ENCODE measurements at regions not wholly inside any gene's neighbourhood (a gene's known extent, or its start where the extent isn't known, plus 50 kb on each side); places are given as distances from the start of the nearest gene placed in this dataset.

- no peaks in the 10 kb centered on the region for H3K27me3 Mint-ChIP-seq
- Histone ChIP-seq H3K27me3 (ENCODE audit: insufficient read depth, low read length, poor library complexity, severe bottlenecking) (no peaks in the 10 kb centered on the region), H3K36me3 (ENCODE audit: insufficient read depth, low read length) (no peaks in the 10 kb centered on the region), H3K4me1 (ENCODE audit: insufficient read depth, low read length) (no peaks in the 10 kb centered on the region), H3K4me3 (ENCODE audit: low read length) (no peak overlapping the region), H3K27ac (ENCODE audit: low read depth, low read length) (no peak overlapping the region), H3K9me3 (ENCODE audit: low read length) (no peaks in the 10 kb centered on the region)
- ChIA-PET POLR2A (no interaction called here), CTCF (no interaction called here)
- no peaks in the 10 kb centered on the region for H3K36me3 Mint-ChIP-seq
- H3K9me3 Mint-ChIP-seq: peaks cover 23 to 52% (median 30%) of the 10 kb centered on the region in 5 donors
- H3K27ac Mint-ChIP-seq: no peak overlapping the region
- H3K4me1 Mint-ChIP-seq: no peaks in the 10 kb centered on the region
- no peak overlapping the region for H3K4me3 Mint-ChIP-seq
- DNase-seq: no peak
Measured at GRCh38 chr2:78506301-78506700, 519.2 kb upstream of the REG3G start.

DNA sequence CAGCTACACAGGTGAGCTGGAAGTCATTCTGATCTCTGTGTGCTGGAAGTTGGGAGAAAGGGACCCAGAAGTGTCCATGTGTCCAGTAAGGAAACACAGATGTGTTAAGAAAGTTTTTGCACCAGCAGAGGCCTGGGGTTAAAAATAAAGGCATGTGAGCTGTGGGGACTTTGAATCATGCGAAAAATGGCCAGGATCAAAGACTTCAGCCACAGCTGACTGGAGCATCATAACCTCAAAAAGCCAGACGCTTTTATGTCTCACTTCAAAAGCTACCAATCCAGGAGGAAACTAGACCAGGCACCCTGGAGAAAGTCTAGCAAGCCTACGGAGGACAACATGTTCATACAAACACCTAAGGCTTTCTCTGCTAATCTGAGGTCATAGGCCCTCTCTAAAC, 503.6 kb upstream of the REG3G start:
- Histone ChIP-seq H3K4me1 (ENCODE audit: insufficient read depth, low read length) (no peaks in the 10 kb centered on the region), H3K36me3 (ENCODE audit: insufficient read depth, low read length) (no peaks in the 10 kb centered on the region), H3K4me3 (ENCODE audit: low read length) (no peak overlapping the region), H3K27ac (ENCODE audit: low read depth, low read length) (no peak overlapping the region), H3K9me3 (ENCODE audit: low read length) (no peaks in the 10 kb centered on the region), H3K27me3 (ENCODE audit: insufficient read depth, low read length, poor library complexity, severe bottlenecking) (no peaks in the 10 kb centered on the region)
- no peak overlapping the region for H3K4me3 Mint-ChIP-seq
- DNase-seq: no peak
- no peaks in the 10 kb centered on the region for H3K4me1 Mint-ChIP-seq
- POLR2A ChIA-PET: no interaction called here
- H3K27ac Mint-ChIP-seq: no peak overlapping the region
- CTCF ChIA-PET: no interaction called here
- H3K9me3 Mint-ChIP-seq: peaks cover 13 to 37% (median 20%) of the 10 kb centered on the region in 5 donors
- H3K27me3 Mint-ChIP-seq: no peaks in the 10 kb centered on the region
- H3K36me3 Mint-ChIP-seq: no peaks in the 10 kb centered on the region

- Mint-ChIP-seq H3K9me3 (peaks cover 4 to 16% (median 13%) of the 10 kb centered on the region in 5 donors), H3K27me3 (peaks cover 0 to 1% of the 10 kb centered on the region in 2 donors), H3K4me3 (no peak overlapping the region), H3K36me3 (no peaks in the 10 kb centered on the region), H3K27ac (no peak overlapping the region), H3K4me1 (no peaks in the 10 kb centered on the region)
- no peak for DNase-seq
- H3K4me1 ChIP-seq (ENCODE audit: insufficient read depth, low read length): no peaks in the 10 kb centered on the region
- ChIA-PET POLR2A (no interaction called here), CTCF (interaction anchor here (1.5 kb wide), 1 partner anchor 10 kb away, joined by 3 read pairs; no protein-coding TSS in a partner anchor)
- no peaks in the 10 kb centered on the region for H3K9me3 ChIP-seq (ENCODE audit: low read length)
- H3K27me3 ChIP-seq (ENCODE audit: insufficient read depth, low read length, poor library complexity, severe bottlenecking): no peaks in the 10 kb centered on the region
- H3K36me3 ChIP-seq (ENCODE audit: insufficient read depth, low read length): no peaks in the 10 kb centered on the region
- H3K27ac ChIP-seq (ENCODE audit: low read depth, low read length): no peak overlapping the region
- no peak overlapping the region for H3K4me3 ChIP-seq (ENCODE audit: low read length)
Measured at GRCh38 chr2:78532762-78533379, 492.6 kb upstream of the REG3G start.

- Histone ChIP-seq H3K27me3 (ENCODE audit: insufficient read depth, low read length, poor library complexity, severe bottlenecking) (no peaks in the 10 kb centered on the region), H3K36me3 (ENCODE audit: insufficient read depth, low read length) (no peaks in the 10 kb centered on the region), H3K4me1 (ENCODE audit: insufficient read depth, low read length) (no peaks in the 10 kb centered on the region), H3K9me3 (ENCODE audit: low read length) (no peaks in the 10 kb centered on the region), H3K27ac (ENCODE audit: low read depth, low read length) (no peak overlapping the region), H3K4me3 (ENCODE audit: low read length) (no peak overlapping the region)
- Mint-ChIP-seq H3K9me3 (peaks cover 6 to 27% (median 23%) of the 10 kb centered on the region in 5 donors), H3K27ac (no peak overlapping the region), H3K4me1 (no peaks in the 10 kb centered on the region), H3K27me3 (no peaks in the 10 kb centered on the region), H3K36me3 (no peaks in the 10 kb centered on the region), H3K4me3 (no peak overlapping the region)
- DNase-seq: no peak
- ChIA-PET POLR2A (no interaction called here), CTCF (no interaction called here)
Measured at GRCh38 chr2:78535395-78535794, 490.1 kb upstream of the REG3G start.

GRCh38 chr2:78538322-78538721, 487.2 kb upstream of the REG3G start:
- no peaks in the 10 kb centered on the region for H3K4me1 Mint-ChIP-seq
- no peak for DNase-seq
- H3K4me3 Mint-ChIP-seq: no peak overlapping the region
- ChIA-PET POLR2A (no interaction called here), CTCF (no interaction called here)
- H3K27me3 Mint-ChIP-seq: no peaks in the 10 kb centered on the region
- Histone ChIP-seq H3K4me1 (ENCODE audit: insufficient read depth, low read length) (no peaks in the 10 kb centered on the region), H3K27me3 (ENCODE audit: insufficient read depth, low read length, poor library complexity, severe bottlenecking) (no peaks in the 10 kb centered on the region), H3K9me3 (ENCODE audit: low read length) (no peaks in the 10 kb centered on the region), H3K27ac (ENCODE audit: low read depth, low read length) (no peak overlapping the region), H3K36me3 (ENCODE audit: insufficient read depth, low read length) (no peaks in the 10 kb centered on the region), H3K4me3 (ENCODE audit: low read length) (no peak overlapping the region)
- H3K9me3 Mint-ChIP-seq: peaks cover 9 to 37% (median 16%) of the 10 kb centered on the region in 5 donors
- no peaks in the 10 kb centered on the region for H3K36me3 Mint-ChIP-seq
- no peak overlapping the region for H3K27ac Mint-ChIP-seq

- H3K27me3 Mint-ChIP-seq: no peaks in the 10 kb centered on the region
Measured at GRCh38 chr2:78540255-78540654, 485.2 kb upstream of the REG3G start.

DNA sequence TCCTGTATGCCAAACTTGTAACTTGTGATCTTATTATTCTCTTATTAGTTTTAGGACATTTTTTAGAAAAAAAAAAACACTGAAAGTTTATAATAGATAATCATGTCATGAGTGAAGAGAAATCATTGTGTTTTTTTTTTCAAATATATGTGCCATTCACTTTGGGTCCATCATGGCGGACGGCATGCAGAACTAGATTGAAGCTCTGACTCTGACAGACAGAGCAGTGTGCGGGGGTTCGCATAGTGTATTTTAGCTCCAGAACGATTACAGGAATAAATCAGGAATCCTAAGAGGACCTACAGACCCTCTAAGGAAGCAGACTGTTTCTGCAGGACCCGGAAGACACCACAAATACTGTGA, 484.4 kb upstream of the REG3G start:
- peaks cover 11 to 44% (median 17%) of the 10 kb centered on the region in 5 donors for H3K9me3 Mint-ChIP-seq
- no peaks in the 10 kb centered on the region for H3K4me1 Mint-ChIP-seq
- DNase-seq: no peak
- no peak overlapping the region for H3K27ac Mint-ChIP-seq
- Histone ChIP-seq H3K4me1 (ENCODE audit: insufficient read depth, low read length) (no peaks in the 10 kb centered on the region), H3K36me3 (ENCODE audit: insufficient read depth, low read length) (no peaks in the 10 kb centered on the region), H3K4me3 (ENCODE audit: low read length) (no peak overlapping the region), H3K27me3 (ENCODE audit: insufficient read depth, low read length, poor library complexity, severe bottlenecking) (no peaks in the 10 kb centered on the region), H3K27ac (ENCODE audit: low read depth, low read length) (peak overlapping the region; percentile 32), H3K9me3 (ENCODE audit: low read length) (no peaks in the 10 kb centered on the region)
- H3K4me3 Mint-ChIP-seq: no peak overlapping the region
- ChIA-PET POLR2A (no interaction called here), CTCF (no interaction called here)
- H3K36me3 Mint-ChIP-seq: no peaks in the 10 kb centered on the region
- H3K27me3 Mint-ChIP-seq: no peaks in the 10 kb centered on the region

More at GRCh38 chr2:78540255-78540654, 485.2 kb upstream of the REG3G start:
- Histone ChIP-seq H3K4me3 (ENCODE audit: low read length) (no peak overlapping the region), H3K9me3 (ENCODE audit: low read length) (no peaks in the 10 kb centered on the region), H3K27ac (ENCODE audit: low read depth, low read length) (no peak overlapping the region), H3K36me3 (ENCODE audit: insufficient read depth, low read length) (no peaks in the 10 kb centered on the region), H3K27me3 (ENCODE audit: insufficient read depth, low read length, poor library complexity, severe bottlenecking) (no peaks in the 10 kb centered on the region), H3K4me1 (ENCODE audit: insufficient read depth, low read length) (no peaks in the 10 kb centered on the region)
- no peak for DNase-seq
- Mint-ChIP-seq H3K27ac (no peak overlapping the region), H3K9me3 (peaks cover 10 to 46% (median 20%) of the 10 kb centered on the region in 5 donors), H3K4me3 (no peak overlapping the region), H3K36me3 (no peaks in the 10 kb centered on the region), H3K4me1 (no peaks in the 10 kb centered on the region)
- CTCF ChIA-PET: no interaction called here
- POLR2A ChIA-PET: no interaction called here

DNA sequence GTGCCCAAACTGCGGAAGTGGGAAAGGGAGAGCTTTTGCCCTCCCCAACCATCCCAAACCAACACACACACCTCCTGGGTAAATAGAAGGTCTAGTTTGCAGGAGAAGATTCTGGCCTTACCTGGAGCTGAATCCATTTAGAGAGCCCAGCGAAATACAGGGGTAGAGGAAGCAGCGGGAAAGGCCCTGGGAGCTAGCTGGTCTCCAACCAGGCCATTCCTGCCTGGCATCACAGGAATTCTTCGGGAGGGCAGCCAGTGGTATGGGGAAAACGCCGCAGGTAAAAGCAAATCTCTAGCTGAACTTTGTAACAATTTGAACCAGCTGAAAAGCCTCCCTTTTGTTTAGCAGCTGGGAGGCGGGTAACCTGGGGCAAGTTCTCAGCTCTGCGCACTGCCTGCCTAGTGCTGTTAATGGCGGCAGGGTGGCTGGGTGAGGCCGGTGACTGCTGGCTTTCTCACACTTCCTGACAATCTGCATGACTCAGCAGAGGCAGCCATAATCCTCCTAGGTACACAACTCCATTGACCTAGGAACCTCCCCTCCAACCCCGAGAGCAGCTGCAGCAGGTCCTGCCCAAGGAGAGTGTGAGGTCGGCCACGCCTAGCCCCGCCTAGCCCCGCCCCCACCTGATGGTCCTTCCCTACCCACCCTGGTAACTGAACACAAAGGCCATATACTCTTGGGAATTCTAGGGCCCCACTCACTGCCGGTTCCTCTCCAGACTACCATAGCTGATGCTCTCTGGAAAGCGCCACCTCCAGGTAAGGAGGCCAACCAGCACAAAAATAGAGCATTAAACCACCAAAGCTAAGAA, 483.8 kb upstream of the REG3G start:
- H3K4me1 Mint-ChIP-seq: no peaks in the 10 kb centered on the region
- H3K27me3 ChIP-seq (ENCODE audit: insufficient read depth, low read length, poor library complexity, severe bottlenecking): no peaks in the 10 kb centered on the region
- no peaks in the 10 kb centered on the region for H3K9me3 ChIP-seq (ENCODE audit: low read length)
- no peak overlapping the region for H3K4me3 Mint-ChIP-seq
- no peaks in the 10 kb centered on the region for H3K36me3 Mint-ChIP-seq
- no peaks in the 10 kb centered on the region for H3K4me1 ChIP-seq (ENCODE audit: insufficient read depth, low read length)
- no peak overlapping the region for H3K4me3 ChIP-seq (ENCODE audit: low read length)
- H3K27ac Mint-ChIP-seq: no peak overlapping the region
- H3K27ac ChIP-seq (ENCODE audit: low read depth, low read length): peak overlapping the region; percentile 32
- POLR2A ChIA-PET: no interaction called here
- peaks cover 11 to 43% (median 17%) of the 10 kb centered on the region in 5 donors for H3K9me3 Mint-ChIP-seq
- no peaks in the 10 kb centered on the region for H3K27me3 Mint-ChIP-seq
- DNase-seq: no peak
- H3K36me3 ChIP-seq (ENCODE audit: insufficient read depth, low read length): no peaks in the 10 kb centered on the region
- CTCF ChIA-PET: no interaction called here
